Hematopoietic multipotent progenitor cell treated with erythropoietin and hydrocortisone succinate and interleukin-3 and kit ligand, for 8 days (in vitro differentiated cells): ENCODE measurements at regions not wholly inside any gene's neighbourhood (a gene's known extent, or its start where the extent isn't known, plus 50 kb on each side); places are given as distances from the start of the nearest gene placed in this dataset.
"Not testable (repeated sequence)": the region's sequence is repeated elsewhere in the genome, so short reads cannot be mapped to it uniquely, and the experiment has no call there.

Experiments used
- DNase-seq: peaks from one replicate; pipeline ENCODE4 v3.0.0-alpha.2; 2015

DNA sequence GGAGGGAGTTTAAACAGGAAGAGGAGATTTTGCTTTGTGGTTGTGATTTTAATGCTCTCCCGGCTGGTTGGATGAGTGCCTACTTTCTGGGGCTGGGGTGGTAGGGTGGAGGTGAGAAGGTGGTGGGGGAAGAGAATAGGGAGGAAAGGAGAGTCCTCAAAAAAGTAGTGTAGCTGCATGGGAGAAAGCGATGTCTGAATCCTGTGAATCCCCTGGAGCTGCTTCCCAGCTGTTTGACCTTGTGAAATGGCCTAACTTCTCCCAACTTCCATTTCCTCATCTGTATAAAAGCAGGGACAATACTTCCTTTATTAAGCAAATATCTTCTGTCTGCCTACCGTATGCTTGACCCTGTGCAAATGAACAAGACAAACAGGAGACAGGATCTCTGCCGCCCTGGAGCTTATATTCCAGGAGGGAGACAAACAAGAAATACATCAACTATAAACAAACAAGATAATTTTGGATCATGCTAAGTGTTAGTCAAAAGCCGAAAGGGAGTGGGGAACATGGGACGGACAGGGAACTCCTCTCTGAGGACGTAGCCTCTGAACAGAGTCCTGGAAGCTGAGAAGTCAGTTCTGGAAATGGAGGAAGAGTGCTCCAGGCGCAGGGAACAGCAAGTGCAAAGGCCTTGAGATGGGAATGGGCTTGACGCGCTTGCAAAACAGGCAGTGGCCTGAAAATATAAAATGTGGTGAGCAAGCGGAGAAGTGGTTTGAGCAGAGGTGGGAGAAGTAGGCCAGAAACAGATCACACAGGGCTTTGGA is 103.5 kb downstream of the SPRY4 start:
- DNase-seq: no peak

- no peak for DNase-seq
Measured at GRCh38 chr5:142219146-142219545, 105.7 kb downstream of the SPRY4 start.

- no peak for DNase-seq
Measured at GRCh38 chr5:142216931-142217330, 107.9 kb downstream of the SPRY4 start.

DNA sequence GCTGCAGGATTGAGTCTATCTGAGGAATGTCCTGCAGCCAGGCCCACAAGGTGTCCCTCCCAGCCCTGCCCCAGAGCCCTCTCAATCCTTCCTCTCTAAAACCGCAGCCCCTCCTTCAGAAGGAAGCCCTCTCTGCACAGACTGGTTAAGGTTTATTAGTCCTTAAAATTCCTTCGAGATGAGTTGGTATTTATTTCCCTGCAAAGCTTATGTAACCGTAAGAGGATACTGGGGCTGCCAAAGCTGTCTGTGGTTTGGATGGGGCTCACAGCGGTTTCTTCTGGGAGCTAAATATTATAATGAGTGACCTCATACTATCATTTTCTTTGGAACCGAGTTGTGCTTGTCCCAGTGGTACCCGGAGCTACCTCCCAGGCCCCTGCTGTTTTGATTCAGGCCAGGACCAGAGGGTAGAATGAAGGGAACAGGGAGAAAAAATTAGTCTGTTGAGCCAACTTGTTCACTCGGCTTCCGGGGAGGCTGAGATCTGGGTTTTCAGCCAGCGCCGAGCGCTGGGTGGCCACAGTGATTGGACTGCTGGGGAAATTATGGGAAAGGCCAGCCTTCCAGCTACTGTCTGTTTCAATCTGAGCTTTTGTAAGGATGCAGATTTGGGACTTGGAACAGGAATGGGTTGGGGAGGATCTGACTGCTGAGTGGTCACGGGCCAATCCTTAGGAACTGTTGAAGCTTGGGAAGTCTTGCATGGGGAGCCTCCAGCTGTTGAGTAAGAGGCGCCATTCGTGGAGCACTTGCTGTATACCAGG is 107.5 kb downstream of the NDFIP1 start:
- DNase-seq: no peak

DNA sequence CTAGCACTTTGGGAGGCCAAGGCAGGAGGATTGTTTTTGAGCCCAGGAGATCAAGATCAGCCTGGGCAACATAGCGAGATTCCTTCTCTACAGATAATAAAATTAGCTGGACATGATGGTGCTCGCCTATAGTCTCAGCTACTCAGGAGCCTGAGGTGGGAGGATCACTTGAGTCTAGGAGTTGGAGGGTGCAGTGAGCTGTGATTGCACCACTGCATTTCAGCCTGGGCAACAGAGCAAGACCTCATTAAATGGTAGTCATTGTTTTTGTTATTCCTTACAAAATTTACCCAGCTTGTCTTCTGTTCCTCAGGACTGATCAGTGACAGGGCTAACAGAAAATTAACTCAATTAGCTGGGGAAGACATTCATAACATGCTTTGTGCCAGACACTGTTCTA is 104.5 kb downstream of the NDFIP1 start:
- DNase-seq: no peak

GRCh38 chr5:142211918-142212317 is 103.3 kb downstream of the NDFIP1 start:
- no peak for DNase-seq

- no peak for DNase-seq
Measured at GRCh38 chr5:142210864-142211412, 102.4 kb downstream of the NDFIP1 start.

- no peak for DNase-seq
Measured at GRCh38 chr5:142210011-142210410, 101.4 kb downstream of the NDFIP1 start.

DNA sequence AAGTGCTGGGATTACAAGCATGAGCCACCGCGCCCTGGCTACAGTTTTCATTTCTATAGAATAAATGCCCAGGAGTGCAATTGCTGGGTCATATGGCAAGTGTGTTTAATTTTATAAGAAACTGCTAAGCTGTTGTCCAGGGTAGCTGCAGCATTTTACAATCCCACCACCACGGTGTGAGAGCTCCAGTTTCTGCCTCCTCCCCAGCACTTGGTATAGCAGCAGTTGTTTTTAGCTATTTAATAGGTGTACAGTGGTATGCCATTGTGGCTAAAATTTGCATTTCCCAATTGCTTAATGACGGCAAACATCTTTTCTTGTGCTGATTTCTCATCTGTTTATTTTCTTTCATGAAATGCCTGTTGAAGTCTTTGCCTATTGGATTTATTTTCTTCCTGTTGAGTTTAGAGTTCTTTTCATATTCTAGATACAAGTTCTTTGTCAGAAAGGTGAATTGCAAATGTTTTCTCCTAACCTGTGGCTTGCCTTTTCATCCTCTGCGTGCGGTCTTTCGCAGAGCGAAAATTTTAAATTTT is 100.3 kb downstream of the NDFIP1 start:
- DNase-seq: no peak

GRCh38 chr5:142208244-142208643 is 99.7 kb downstream of the NDFIP1 start:
- DNase-seq: not testable (repeated sequence)

- peak; percentile 25 for DNase-seq
Measured at GRCh38 chr5:142206801-142207200, 98.2 kb downstream of the NDFIP1 start.

- DNase-seq: no peak
Measured at GRCh38 chr5:142204219-142204618, 95.6 kb downstream of the NDFIP1 start.
